GM23248 (cell line): ENCODE measurements at regions not wholly inside any gene's neighbourhood (a gene's known extent, or its start where the extent isn't known, plus 50 kb on each side); places are given as distances from the start of the nearest gene placed in this dataset.

Experiments used
- DNase-seq: peaks from one replicate; pipeline ENCODE4 v3.0.0-alpha.2; 2015
- H2AFZ ChIP-seq: fragments of 200-600 bp; sonication (generic); 2 replicates; pipeline ENCODE4 v1.6.1; 2016; ENCODE audit warnings: antibody characterized with exemption
- H3F3A ChIP-seq: fragments of 200-600 bp; sonication (generic); 2 replicates; pipeline ENCODE4 v1.6.1; 2016; ENCODE audit warnings: mild to moderate bottlenecking, antibody characterized with exemption, mixed run types; ENCODE audit not compliant: insufficient read depth
- H3K27ac ChIP-seq: fragments of 200-600 bp; sonication (generic); 2 replicates; pipeline ENCODE4 v1.5.1; 2016; ENCODE audit warnings: mild to moderate bottlenecking
- H3K27me3 ChIP-seq: fragments of 200-600 bp; sonication (generic); replicated peaks from 2 replicates; pipeline ENCODE4 v1.6.1; 2016; ENCODE audit warnings: mild to moderate bottlenecking; ENCODE audit not compliant: insufficient read depth
- H3K36me3 ChIP-seq: fragments of 200-600 bp; sonication (generic); 2 replicates; pipeline ENCODE4 v1.6.1; 2016; ENCODE audit warnings: low read depth, mild to moderate bottlenecking
- H3K4me1 ChIP-seq: fragments of 200-600 bp; sonication (generic); 2 replicates; pipeline ENCODE4 v1.6.1; 2016; ENCODE audit warnings: mild to moderate bottlenecking; ENCODE audit not compliant: insufficient read depth
- H3K4me2 ChIP-seq: fragments of 200-600 bp; sonication (generic); one replicate; pipeline ENCODE4 v1.6.1; 2016; ENCODE audit warnings: mild to moderate bottlenecking; ENCODE audit not compliant: unreplicated experiment
- H3K4me3 ChIP-seq: fragments of 200-600 bp; sonication (generic); 2 replicates; pipeline ENCODE4 v1.5.1; 2016; ENCODE audit warnings: mild to moderate bottlenecking
- H3K79me2 ChIP-seq: fragments of 200-600 bp; sonication (generic); 2 replicates; pipeline ENCODE4 v1.6.1; 2016; ENCODE audit warnings: mild to moderate bottlenecking; ENCODE audit not compliant: insufficient read depth
- H3K9ac ChIP-seq: fragments of 200-600 bp; sonication (generic); 2 replicates; pipeline ENCODE4 v1.6.1; 2016; ENCODE audit warnings: mild to moderate bottlenecking
- H3K9me2 ChIP-seq: fragments of 200-600 bp; sonication (generic); 2 replicates; pipeline ENCODE4 v1.6.1; 2016; ENCODE audit warnings: mixed run types, mild to moderate bottlenecking, moderate library complexity; ENCODE audit not compliant: insufficient read depth
- H3K9me3 ChIP-seq: fragments of 200-600 bp; sonication (generic); one replicate; pipeline ENCODE4 v1.6.1; 2017; ENCODE audit warnings: low read depth
- H4K20me1 ChIP-seq: fragments of 200-600 bp; sonication (generic); 2 replicates; pipeline ENCODE4 v1.6.0; 2016; ENCODE audit not compliant: insufficient read depth
- EZH2 ChIP-seq: fragments of 200-600 bp; sonication (generic); IDR thresholded peaks from 2 replicates; pipeline ENCODE4 v1.6.1; 2018; ENCODE audit warnings: antibody characterized with exemption, mild to moderate bottlenecking; ENCODE audit not compliant: insufficient read depth, poor library complexity, severe bottlenecking
- EZH2phosphoT487 ChIP-seq: fragments of 200-600 bp; sonication (generic); IDR thresholded peaks from 2 replicates; pipeline ENCODE4 v1.6.1; 2018; ENCODE audit warnings: antibody characterized with exemption, moderate library complexity, mild to moderate bottlenecking, low read depth; ENCODE audit not compliant: insufficient read depth
- WGBS, 2 experiments: methylation state at CpG; one replicate each; pipeline ENCODE4 v1.1.6; 2015 to 2017; ENCODE audit warnings: low lambda C conversion rate in 2 of 2, low coverage in 1 of 2; ENCODE audit errors: missing lambda C conversion rate in 2 of 2; 5-methylcytosine and 5-hydroxymethylcytosine counted together
- in situ Hi-C: fragments of 300-500 bp; cut with MboI; formaldehyde crosslinking; loops from 2 replicates; pipeline ENCODE4 v1.15.0; 2020

GRCh38 chr14:34106310-34106709 lies 155.4 kb upstream of the EGLN3 start:
- no peaks in the 10 kb centered on the region for H3F3A ChIP-seq
- in situ Hi-C loops = no loop called here
- H3K79me2 ChIP-seq = no peaks in the 10 kb centered on the region
- H2AFZ ChIP-seq = no peak overlapping the region
- DNase-seq = no peak
- H3K36me3 ChIP-seq = no peaks in the 10 kb centered on the region
- H3K9me2 ChIP-seq = no peaks in the 10 kb centered on the region
- H3K4me3 ChIP-seq = no peak overlapping the region
- no peak overlapping the region for H3K9ac ChIP-seq
- no peaks in the 10 kb centered on the region for H3K9me3 ChIP-seq
- TF ChIP-seq EZH2phosphoT487 = no peak
- TF ChIP-seq EZH2 = no peak
- H3K4me2 ChIP-seq = no peak overlapping the region
- H3K4me1 ChIP-seq = no peaks in the 10 kb centered on the region
- H4K20me1 ChIP-seq = no peaks in the 10 kb centered on the region
- peaks cover 7% of the 10 kb centered on the region; the same call in 1 of the 2 replicates for H3K27me3 ChIP-seq
- H3K27ac ChIP-seq = no peak overlapping the region
- 67 to 69% methylated on average over 4 of the region's 4 CpGs for WGBS, 2 experiments

GRCh38 chr14:34104489-34105397 lies 153.9 kb upstream of the EGLN3 start:
- H3K4me2 ChIP-seq = no peak overlapping the region
- no peaks in the 10 kb centered on the region for H3K9me2 ChIP-seq
- H2AFZ ChIP-seq = no peak overlapping the region
- TF ChIP-seq EZH2phosphoT487 (no peak), EZH2 (no peak)
- in situ Hi-C loops = no loop called here
- no peak for DNase-seq
- H4K20me1 ChIP-seq = no peaks in the 10 kb centered on the region
- WGBS, 2 experiments = 50 to 51% methylated on average over 8 of the region's 8 CpGs
- H3K9ac ChIP-seq = no peak overlapping the region
- no peaks in the 10 kb centered on the region for H3F3A ChIP-seq
- H3K4me3 ChIP-seq = no peak overlapping the region
- no peaks in the 10 kb centered on the region for H3K9me3 ChIP-seq
- H3K36me3 ChIP-seq = no peaks in the 10 kb centered on the region
- H3K27ac ChIP-seq = no peak overlapping the region
- H3K27me3 ChIP-seq = peaks cover 7% of the 10 kb centered on the region; the same call in 1 of the 2 replicates
- H3K79me2 ChIP-seq = no peaks in the 10 kb centered on the region
- no peaks in the 10 kb centered on the region for H3K4me1 ChIP-seq

GRCh38 chr14:34103176-34103575 lies 152.3 kb upstream of the EGLN3 start:
- H3K9me2 ChIP-seq = no peaks in the 10 kb centered on the region
- H3F3A ChIP-seq = no peaks in the 10 kb centered on the region; the same call in 1 of the 2 replicates
- no peaks in the 10 kb centered on the region for H3K9me3 ChIP-seq
- DNase-seq = no peak
- H3K4me2 ChIP-seq = no peak overlapping the region
- H3K4me1 ChIP-seq = no peaks in the 10 kb centered on the region
- H3K27ac ChIP-seq = no peak overlapping the region
- no peaks in the 10 kb centered on the region for H4K20me1 ChIP-seq
- no peak overlapping the region for H3K9ac ChIP-seq
- H2AFZ ChIP-seq = no peak overlapping the region
- H3K4me3 ChIP-seq = no peak overlapping the region
- no peaks in the 10 kb centered on the region for H3K79me2 ChIP-seq
- TF ChIP-seq EZH2 (no peak), EZH2phosphoT487 (no peak)
- WGBS, 2 experiments = 67% methylated on average over 4 of the region's 4 CpGs
- H3K36me3 ChIP-seq = no peaks in the 10 kb centered on the region
- H3K27me3 ChIP-seq = peaks cover 7% of the 10 kb centered on the region; the same call in 1 of the 2 replicates
- in situ Hi-C loops = no loop called here

DNA sequence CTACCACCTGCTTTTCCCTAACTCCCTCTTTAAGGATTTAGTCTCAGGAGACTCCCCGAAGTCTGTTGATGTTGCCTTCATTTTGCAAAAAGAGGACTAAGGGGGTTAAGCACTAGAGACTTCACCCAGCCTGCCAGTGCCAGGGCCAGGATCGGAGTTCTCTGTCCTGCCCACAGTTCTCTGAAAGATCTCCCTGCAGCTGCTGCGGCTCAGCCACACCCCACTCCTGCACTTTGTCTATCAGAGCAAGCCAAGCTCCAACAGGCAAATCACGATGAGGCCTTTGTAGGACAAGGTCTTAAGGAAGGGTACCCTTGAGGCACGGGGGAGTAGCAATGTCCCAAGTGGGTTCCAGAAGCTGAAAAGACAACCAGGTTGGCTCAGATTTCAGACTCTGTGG lies 148.8 kb upstream of the EGLN3 start:
- Histone ChIP-seq H3K27me3 (no peaks in the 10 kb centered on the region), H3K27ac (no peak overlapping the region), H3F3A (no peaks in the 10 kb centered on the region; the same call in 1 of the 2 replicates), H3K79me2 (no peaks in the 10 kb centered on the region), H3K4me2 (no peak overlapping the region), H3K9ac (no peak overlapping the region), H4K20me1 (no peaks in the 10 kb centered on the region), H3K9me2 (no peaks in the 10 kb centered on the region), H3K9me3 (no peaks in the 10 kb centered on the region), H3K4me3 (no peak overlapping the region), H3K4me1 (no peaks in the 10 kb centered on the region), H2AFZ (no peak overlapping the region), H3K36me3 (no peaks in the 10 kb centered on the region)
- DNase-seq = no peak
- TF ChIP-seq EZH2 (no peak), EZH2phosphoT487 (no peak)
- in situ Hi-C loops = loop anchor here (25.0 kb wide), 1 partner anchor 262 kb away; no protein-coding TSS in a partner anchor
- 44 to 55% methylated on average over 5 of the region's 5 CpGs for WGBS, 2 experiments
